ENCODE measurements at regions not wholly inside any gene's neighbourhood (a gene's known extent, or its start where the extent isn't known, plus 50 kb on each side); places are given as distances from the start of the nearest gene placed in this dataset.

GRCh38 chr13:44135566-44135965 lies 238.1 kb upstream of the SERP2 start:
- no peak for TF ChIP-seq POLR2AphosphoS5 (IDR thresholded peaks at IDR 0.05; ENCODE audit: low read depth, low read length)
- no peak for TF ChIP-seq TAF1 (IDR thresholded peaks at IDR 0.05; ENCODE audit: low read depth, low read length)
- TF ChIP-seq POLR2A (IDR thresholded peaks at IDR 0.05; ENCODE audit: low read depth, low read length) = no peak
- no peak for TF ChIP-seq PAX5 (IDR thresholded peaks at IDR 0.05; ENCODE audit: insufficient read depth, low read length, severe bottlenecking)
